ENCODE measurements at regions not wholly inside any gene's neighbourhood (a gene's known extent, or its start where the extent isn't known, plus 50 kb on each side); places are given as distances from the start of the nearest gene placed in this dataset.

GRCh38 chr2:217309056-217309455 is 449.2 kb upstream of the TNP1 start (continued):
- TF ChIP-seq FOXM1 (IDR thresholded peaks at IDR 0.05; ENCODE audit: low read depth) = no peak

GRCh38 chr2:217307023-217307422 is 447.2 kb upstream of the TNP1 start:
- Histone ChIP-seq H4K20me1 (ENCODE audit: insufficient read depth) (no peaks in the 10 kb centered on the region), H2AFZ (ENCODE audit: low read depth) (no peak overlapping the region), H3F3A (replicated peaks; ENCODE audit: insufficient read depth) (no peaks in the 10 kb centered on the region), H3K27ac (ENCODE audit: low read depth in 2 of 2, low read length in 1 of 2) (no peak overlapping the region), H3K79me2 (ENCODE audit: insufficient read depth) (no peaks in the 10 kb centered on the region), H3K27me3 (ENCODE audit: insufficient read depth) (no peaks in the 10 kb centered on the region), H3K9me3 (no peaks in the 10 kb centered on the region), H3K9ac (no peak overlapping the region), H3K36me3 (replicated peaks in 1 of 2; ENCODE audit: control insufficient read depth in 1 of 2, insufficient read depth in 2 of 2, low read length in 1 of 2) (no peaks in the 10 kb centered on the region), H3K9me2 (no peaks in the 10 kb centered on the region), H3K4me3 (ENCODE audit: low read depth in 2 of 2, low read length in 1 of 2) (no peak overlapping the region), H3K4me2 (no peak overlapping the region), H3K4me1 (ENCODE audit: control insufficient read depth in 1 of 2, insufficient read depth in 2 of 2, low read depth in 1 of 2, low read length in 1 of 2) (no peaks in the 10 kb centered on the region; a peak in 1 of 4 replicates)
- CTCF ChIA-PET = no interaction called here
- TF ChIP-seq MXI1 (IDR thresholded peaks at IDR 0.05; ENCODE audit: low read depth, low read length) (no peak), RXRA (IDR thresholded peaks at IDR 0.05; ENCODE audit: borderline replicate concordance, low read depth) (no peak), SIN3A (IDR thresholded peaks at IDR 0.05; ENCODE audit: borderline replicate concordance, low read depth, low read length) (no peak), NFIC (IDR thresholded peaks at IDR 0.05; ENCODE audit: borderline replicate concordance) (no peak), ZBTB33 (IDR thresholded peaks at IDR 0.05; ENCODE audit: borderline replicate concordance, low read depth) (no peak), EP300 (IDR thresholded peaks at IDR 0.05; ENCODE audit: borderline replicate concordance in 1 of 2, low read depth in 1 of 2, low read length in 1 of 2) (no peak), RCOR1 (IDR thresholded peaks at IDR 0.05; ENCODE audit: low read length) (no peak), FOXM1 (IDR thresholded peaks at IDR 0.05; ENCODE audit: low read depth) (no peak), JUND (IDR thresholded peaks at IDR 0.05) (no peak), MAX (IDR thresholded peaks at IDR 0.05; ENCODE audit: low read depth) (no peak), TEAD4 (IDR thresholded peaks at IDR 0.05; ENCODE audit: borderline replicate concordance, insufficient read depth) (no peak), CTCF (IDR thresholded peaks at IDR 0.05) (no peak)
- no peak for DNase-seq
- POLR2A ChIA-PET = no interaction called here
- 75% methylated on average over 4 of the region's 4 CpGs for WGBS (ENCODE audit: low lambda C conversion rate)

GRCh38 chr2:217305882-217306281 is 446.0 kb upstream of the TNP1 start:
- no peak for DNase-seq
- Histone ChIP-seq H3K27me3 (ENCODE audit: insufficient read depth) (no peaks in the 10 kb centered on the region), H3K4me2 (no peak overlapping the region), H2AFZ (ENCODE audit: low read depth) (no peak overlapping the region), H3K9me3 (no peaks in the 10 kb centered on the region), H3K4me1 (ENCODE audit: control insufficient read depth in 1 of 2, insufficient read depth in 2 of 2, low read depth in 1 of 2, low read length in 1 of 2) (no peaks in the 10 kb centered on the region; a peak in 1 of 4 replicates), H3K9me2 (no peaks in the 10 kb centered on the region), H3K4me3 (ENCODE audit: low read depth in 2 of 2, low read length in 1 of 2) (no peak overlapping the region), H3K36me3 (replicated peaks in 1 of 2; ENCODE audit: control insufficient read depth in 1 of 2, insufficient read depth in 2 of 2, low read length in 1 of 2) (no peaks in the 10 kb centered on the region), H4K20me1 (ENCODE audit: insufficient read depth) (no peaks in the 10 kb centered on the region), H3K27ac (ENCODE audit: low read depth in 2 of 2, low read length in 1 of 2) (no peak overlapping the region), H3F3A (replicated peaks; ENCODE audit: insufficient read depth) (no peaks in the 10 kb centered on the region), H3K9ac (no peak overlapping the region), H3K79me2 (ENCODE audit: insufficient read depth) (no peaks in the 10 kb centered on the region)
- POLR2A ChIA-PET = no interaction called here
- WGBS (ENCODE audit: low lambda C conversion rate) = 75% methylated on average over 3 of the region's 3 CpGs
- CTCF ChIA-PET = interaction anchor here (0.7 kb wide), 1 partner anchor 282 kb away, joined by 3 read pairs; no protein-coding TSS in a partner anchor
- TF ChIP-seq ZBTB33 (IDR thresholded peaks at IDR 0.05; ENCODE audit: borderline replicate concordance, low read depth) (no peak), TEAD4 (IDR thresholded peaks at IDR 0.05; ENCODE audit: borderline replicate concordance, insufficient read depth) (no peak), GATA2 (CRISPR knock-in tag; IDR thresholded peaks at IDR 0.05) (no peak), CHD2 (IDR thresholded peaks at IDR 0.05; ENCODE audit: low read length, partially characterized antibody) (no peak), SMC3 (IDR thresholded peaks at IDR 0.05; ENCODE audit: low read depth, low read length) (no peak), PBX3 (IDR thresholded peaks at IDR 0.05) (no peak), MXI1 (IDR thresholded peaks at IDR 0.05; ENCODE audit: low read depth, low read length) (no peak), ELF1 (IDR thresholded peaks at IDR 0.05) (no peak), RXRA (IDR thresholded peaks at IDR 0.05; ENCODE audit: borderline replicate concordance, low read depth) (no peak), USF1 (IDR thresholded peaks at IDR 0.05; ENCODE audit: borderline replicate concordance, low read depth) (no peak)
